ENCODE measurements at regions not wholly inside any gene's neighbourhood (a gene's known extent, or its start where the extent isn't known, plus 50 kb on each side); places are given as distances from the start of the nearest gene placed in this dataset.

- TF ChIP-seq, protein P1, sequence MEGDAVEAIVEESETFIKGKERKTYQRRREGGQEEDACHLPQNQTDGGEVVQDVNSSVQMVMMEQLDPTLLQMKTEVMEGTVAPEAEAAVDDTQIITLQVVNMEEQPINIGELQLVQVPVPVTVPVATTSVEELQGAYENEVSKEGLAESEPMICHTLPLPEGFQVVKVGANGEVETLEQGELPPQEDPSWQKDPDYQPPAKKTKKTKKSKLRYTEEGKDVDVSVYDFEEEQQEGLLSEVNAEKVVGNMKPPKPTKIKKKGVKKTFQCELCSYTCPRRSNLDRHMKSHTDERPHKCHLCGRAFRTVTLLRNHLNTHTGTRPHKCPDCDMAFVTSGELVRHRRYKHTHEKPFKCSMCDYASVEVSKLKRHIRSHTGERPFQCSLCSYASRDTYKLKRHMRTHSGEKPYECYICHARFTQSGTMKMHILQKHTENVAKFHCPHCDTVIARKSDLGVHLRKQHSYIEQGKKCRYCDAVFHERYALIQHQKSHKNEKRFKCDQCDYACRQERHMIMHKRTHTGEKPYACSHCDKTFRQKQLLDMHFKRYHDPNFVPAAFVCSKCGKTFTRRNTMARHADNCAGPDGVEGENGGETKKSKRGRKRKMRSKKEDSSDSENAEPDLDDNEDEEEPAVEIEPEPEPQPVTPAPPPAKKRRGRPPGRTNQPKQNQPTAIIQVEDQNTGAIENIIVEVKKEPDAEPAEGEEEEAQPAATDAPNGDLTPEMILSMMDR (IDR thresholded peaks at IDR 0.05 in 8 of 11, conservative IDR thresholded peaks at IDR 0.05 in 3 of 11), result no peak
- TF ChIP-seq POLR2AphosphoS5 (IDR thresholded peaks at IDR 0.05), result no peak
Observed at GRCh38 chr18:8458546-8459215, 150.6 kb upstream of the RAB12 start.
